ENCODE measurements at regions not wholly inside any gene's neighbourhood (a gene's known extent, or its start where the extent isn't known, plus 50 kb on each side); places are given as distances from the start of the nearest gene placed in this dataset.

DNA sequence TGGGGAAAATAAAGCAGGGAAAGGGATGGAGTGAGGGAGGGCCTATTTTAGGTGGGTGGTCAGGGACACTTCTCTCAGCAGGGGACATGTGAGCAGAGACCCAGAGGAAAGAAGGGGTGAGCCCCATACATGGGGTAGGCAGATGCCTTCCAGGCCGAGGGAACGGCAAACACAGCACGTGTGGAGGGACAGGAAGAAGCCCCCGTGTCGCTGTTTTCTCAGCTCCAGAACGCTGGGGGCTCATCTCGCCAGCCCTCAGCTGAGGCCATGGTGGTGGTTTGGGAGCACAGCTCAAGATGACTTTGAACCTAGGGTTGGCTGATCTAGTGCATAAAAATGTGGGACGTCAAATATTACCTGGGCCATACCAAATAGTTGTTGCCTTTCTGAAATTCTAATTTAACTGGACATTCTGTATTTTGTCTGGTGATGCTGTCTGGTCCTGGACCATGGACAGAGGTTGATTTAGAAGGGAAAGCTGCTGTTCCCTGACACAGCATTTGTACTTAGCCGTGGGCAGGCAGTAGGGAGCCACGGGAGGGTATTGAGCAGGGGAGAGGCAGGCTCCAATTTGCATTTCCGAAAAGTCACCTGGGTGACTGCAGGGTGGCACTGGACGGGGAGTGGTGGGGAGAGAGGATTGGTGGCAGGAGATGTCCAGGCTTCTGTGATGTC is 53.1 kb upstream of the RUNX3 start:
- peaks cover 4% of the 10 kb centered on the region for H3K27me3 Mint-ChIP-seq (ENCODE audit: low read depth)
- no peak overlapping the region for H2AK5ac ChIP-seq (ENCODE audit: insufficient read length, low read length)
- no peaks in the 10 kb centered on the region; a peak in 1 of 5 replicates for H3K9me3 Mint-ChIP-seq
- no peak overlapping the region for H2BK12ac ChIP-seq (ENCODE audit: insufficient read length, low read depth, low read length)
- no peaks in the 10 kb centered on the region for H3K23me2 ChIP-seq (ENCODE audit: insufficient read length, low read depth, low read length, poor library complexity, severe bottlenecking)
- H2BK120ac ChIP-seq (ENCODE audit: low read depth, low read length, poor library complexity, severe bottlenecking), result no peak overlapping the region
- TF ChIP-seq, protein P1, sequence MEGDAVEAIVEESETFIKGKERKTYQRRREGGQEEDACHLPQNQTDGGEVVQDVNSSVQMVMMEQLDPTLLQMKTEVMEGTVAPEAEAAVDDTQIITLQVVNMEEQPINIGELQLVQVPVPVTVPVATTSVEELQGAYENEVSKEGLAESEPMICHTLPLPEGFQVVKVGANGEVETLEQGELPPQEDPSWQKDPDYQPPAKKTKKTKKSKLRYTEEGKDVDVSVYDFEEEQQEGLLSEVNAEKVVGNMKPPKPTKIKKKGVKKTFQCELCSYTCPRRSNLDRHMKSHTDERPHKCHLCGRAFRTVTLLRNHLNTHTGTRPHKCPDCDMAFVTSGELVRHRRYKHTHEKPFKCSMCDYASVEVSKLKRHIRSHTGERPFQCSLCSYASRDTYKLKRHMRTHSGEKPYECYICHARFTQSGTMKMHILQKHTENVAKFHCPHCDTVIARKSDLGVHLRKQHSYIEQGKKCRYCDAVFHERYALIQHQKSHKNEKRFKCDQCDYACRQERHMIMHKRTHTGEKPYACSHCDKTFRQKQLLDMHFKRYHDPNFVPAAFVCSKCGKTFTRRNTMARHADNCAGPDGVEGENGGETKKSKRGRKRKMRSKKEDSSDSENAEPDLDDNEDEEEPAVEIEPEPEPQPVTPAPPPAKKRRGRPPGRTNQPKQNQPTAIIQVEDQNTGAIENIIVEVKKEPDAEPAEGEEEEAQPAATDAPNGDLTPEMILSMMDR (conservative IDR thresholded peaks at IDR 0.05), result no peak
- H4K5ac ChIP-seq (ENCODE audit: insufficient read length, low read depth, low read length), result no peak overlapping the region
- no peaks in the 10 kb centered on the region for H3K9me3 ChIP-seq (ENCODE audit: control insufficient read depth, low read depth, low read length)
- no peak for DNase-seq
- H2BK15ac ChIP-seq (ENCODE audit: low read depth, low read length), result no peak overlapping the region
- no peak overlapping the region for H3T11ph ChIP-seq (ENCODE audit: low read length)
- no peak overlapping the region for H3K23ac ChIP-seq (ENCODE audit: insufficient read length, low read depth, low read length)
- no peak overlapping the region for H3K4ac ChIP-seq (ENCODE audit: low read depth, low read length)
- H2BK20ac ChIP-seq (ENCODE audit: low read depth, low read length, poor library complexity, severe bottlenecking), result no peak overlapping the region
- H2BK5ac ChIP-seq (ENCODE audit: insufficient read length, low read length), result no peak overlapping the region
- H3K18ac ChIP-seq (ENCODE audit: insufficient read length, low read depth, low read length), result no peak overlapping the region
- no peaks in the 10 kb centered on the region for H3K27me3 ChIP-seq (ENCODE audit: insufficient read depth, low read length)
- WGBS (ENCODE audit: extremely low coverage, insufficient read length, low lambda C conversion rate), result no CpG with 5 or more reads among the region's 12 CpGs
- H3K4me1 ChIP-seq (ENCODE audit: insufficient read depth, low read length), result no peaks in the 10 kb centered on the region
- H3K79me1 ChIP-seq (ENCODE audit: insufficient read depth, low read depth, low read length, poor library complexity, severe bottlenecking), result no peaks in the 10 kb centered on the region
- no peaks in the 10 kb centered on the region for H3K79me2 ChIP-seq (ENCODE audit: insufficient read depth, low read length)
- no peak overlapping the region for H4K91ac ChIP-seq (ENCODE audit: insufficient read length, low read depth, low read length)
- no peak overlapping the region for H3K27ac ChIP-seq (ENCODE audit: insufficient read length, low read depth, low read length)
- H3K36me3 Mint-ChIP-seq (ENCODE audit: insufficient read depth in 1 of 3, low read depth in 3 of 3), result no peaks in the 10 kb centered on the region
- no peak overlapping the region for H2AFZ ChIP-seq (ENCODE audit: low read length)
- H3K4me1 Mint-ChIP-seq, result peaks cover 5 to 8% of the 10 kb centered on the region in 2 experiments; a peak in 2 of 4 replicates
- 0 out of 7 replicates have a peak overlapping the region, but pooled peaks of 1 of the 3 experiments have one; percentile 19 for H3K27ac Mint-ChIP-seq
- H4K20me1 ChIP-seq (ENCODE audit: control insufficient read depth, insufficient read depth, insufficient read length), result no peaks in the 10 kb centered on the region
- H3K4me2 ChIP-seq (ENCODE audit: insufficient read depth, insufficient read length, low read length), result no peak overlapping the region
- no peak overlapping the region for H3K4me3 Mint-ChIP-seq
- H3K9ac ChIP-seq (ENCODE audit: extremely low read depth, insufficient read length, low read length), result no peak overlapping the region
- H3K14ac ChIP-seq (ENCODE audit: insufficient read depth, low read length), result no peak overlapping the region
- no peak overlapping the region for H4K8ac ChIP-seq (replicated peaks; ENCODE audit: insufficient read length, low read depth, low read length)
- H3K56ac ChIP-seq (ENCODE audit: insufficient read length, low read depth, low read length), result no peak overlapping the region

Data from H9 (cell line).